ENCODE measurements at regions not wholly inside any gene's neighbourhood (a gene's known extent, or its start where the extent isn't known, plus 50 kb on each side); places are given as distances from the start of the nearest gene placed in this dataset.

- Histone ChIP-seq H4K91ac (replicated peaks; ENCODE audit: insufficient read length, low read length) (no peak overlapping the region), H3K18ac (ENCODE audit: extremely low read depth, low read length) (no peak overlapping the region), H3K27ac (ENCODE audit: low read depth, low read length) (no peak overlapping the region), H3K23me2 (ENCODE audit: low read depth, low read length) (no peaks in the 10 kb centered on the region), H3K23ac (ENCODE audit: insufficient read length) (no peak overlapping the region), H3K4me3 (ENCODE audit: extremely low read depth in 1 of 4, insufficient read depth in 2 of 4, low read depth in 3 of 4, low read length in 4 of 4) (no peak overlapping the region), H2BK12ac (ENCODE audit: low read depth, low read length) (no peak overlapping the region), H3K9me3 (ENCODE audit: insufficient read depth in 2 of 2, low read depth in 1 of 2, low read length in 1 of 2) (no peaks in the 10 kb centered on the region), H4K20me1 (replicated peaks in 1 of 2; ENCODE audit: control insufficient read depth in 1 of 2, insufficient read depth in 2 of 2, low read length in 2 of 2) (no peaks in the 10 kb centered on the region), H3K56ac (replicated peaks; ENCODE audit: insufficient read length, low read depth, low read length) (no peak overlapping the region), H2BK20ac (ENCODE audit: low read length) (no peak overlapping the region), H4K5ac (ENCODE audit: insufficient read length, low read depth, low read length) (no peak overlapping the region), H2AFZ (ENCODE audit: low read length) (no peak overlapping the region), H3K14ac (ENCODE audit: insufficient read length) (no peak overlapping the region), H3K36me3 (ENCODE audit: control insufficient read depth in 2 of 4, insufficient read depth in 4 of 4, low read length in 3 of 4) (no peaks in the 10 kb centered on the region), H2BK15ac (ENCODE audit: low read length) (no peak overlapping the region), H3K79me1 (ENCODE audit: low read depth, low read length) (no peaks in the 10 kb centered on the region), H3K9ac (replicated peaks in 1 of 4; ENCODE audit: extremely low read depth in 1 of 4, low read depth in 3 of 4, low read length in 3 of 4) (no peak overlapping the region), H3K4ac (replicated peaks; ENCODE audit: insufficient read length, low read depth, low read length) (no peak overlapping the region), H3K4me2 (ENCODE audit: insufficient read depth in 1 of 2, low read depth in 2 of 2, low read length in 2 of 2) (no peak overlapping the region), H4K8ac (ENCODE audit: extremely low read depth, insufficient read depth, low read length) (0 out of 2 replicates have a peak overlapping the region, but pooled peaks have one; percentile 12), H3K4me1 (replicated peaks in 1 of 4; ENCODE audit: control insufficient read depth in 3 of 4, insufficient read depth in 4 of 4, low read length in 3 of 4) (no peaks in the 10 kb centered on the region), H2BK5ac (ENCODE audit: low read depth, low read length) (no peak overlapping the region), H3K27me3 (replicated peaks in 1 of 4; ENCODE audit: control insufficient read depth in 3 of 4, extremely low read depth in 1 of 4, insufficient read depth in 3 of 4, low read length in 3 of 4) (no peaks in the 10 kb centered on the region; a peak in 1 of 7 replicates), H2BK120ac (replicated peaks; ENCODE audit: low read depth, low read length) (no peak overlapping the region), H2AK5ac (ENCODE audit: low read depth, low read length) (no peak overlapping the region), H3K79me2 (ENCODE audit: control insufficient read depth in 1 of 2, insufficient read depth in 2 of 2, low read length in 2 of 2) (no peaks in the 10 kb centered on the region)
- TF ChIP-seq CREB1 (IDR thresholded peaks at IDR 0.05) (no peak), KDM5A (IDR thresholded peaks at IDR 0.05; ENCODE audit: low read length) (no peak), POLR2A (IDR thresholded peaks at IDR 0.05; ENCODE audit: control extremely low read depth in 1 of 2, low read depth in 2 of 2, low read length in 2 of 2) (no peak), RNF2 (IDR thresholded peaks at IDR 0.05; ENCODE audit: borderline replicate concordance, low read depth, low read length, missing control alignments, poor library complexity, severe bottlenecking) (no peak)
- no peak for FAIRE-seq
- no peak for DNase-seq (ENCODE audit: low read depth in 1 of 2, low spot score in 2 of 2)
- ChIA-PET CTCF (ENCODE audit: partially characterized antibody) (interaction anchor here (0.7 to 1.7 kb wide), 6 partner anchors 12 to 298 kb away, joined by 3 to 8 read pairs (median 4); no protein-coding TSS in a partner anchor), POLR2A (ENCODE audit: partially characterized antibody) (no interaction called here)
- WGBS, 2 experiments (ENCODE audit: extremely low coverage in 1 of 2, insufficient coverage in 1 of 2, insufficient read length in 1 of 2, insufficient replicate concordance in 2 of 2, low coverage in 1 of 2, low lambda C conversion rate in 2 of 2, missing lambda C conversion rate in 1 of 2), result 87% methylated on average over 12 of the region's 12 CpGs; no CpG with 5 or more reads in 1 of the 2 experiments
These were observed 149.4 kb downstream of the C5orf15 start for GRCh38 chr5:133818869-133819600.
